OCI-LY7 (cell line): ENCODE measurements at regions not wholly inside any gene's neighbourhood (a gene's known extent, or its start where the extent isn't known, plus 50 kb on each side); places are given as distances from the start of the nearest gene placed in this dataset.

Source experiments
- BruUV-seq: library from RNA; stranded (reverse); fragments of 400-500 nt; replicated peaks from 2 replicates; lab custom pipeline; 2021; lab: Mats Ljungman, UMichigan
- CTCF ChIA-PET: fragments of 300-600 bp; sonication (Branson Sonifier 250); formaldehyde crosslinking; loops from one replicate; lab custom pipeline; 2022; ENCODE audit warnings: antibody characterized with exemption; ENCODE audit not compliant: unreplicated experiment; lab: Charles Lee
- POLR2A ChIA-PET: fragments of 300-600 bp; sonication (Branson Sonifier 250); formaldehyde crosslinking; loops from one replicate; lab custom pipeline; 2022; ENCODE audit warnings: antibody characterized with exemption; lab: Charles Lee
- DNase-seq: peaks from one replicate; pipeline ENCODE4 v3.0.0-alpha.2; 2015; ENCODE audit warnings: low spot score
- H2AFZ ChIP-seq: fragments of 200-600 bp; sonication (generic), shearing (Covaris generic); 2 replicates; pipeline ENCODE4 v1.6.1; 2014; ENCODE audit warnings: mild to moderate bottlenecking, antibody characterized with exemption, low read length, moderate library complexity
- H3K27ac ChIP-seq: fragments of 200-600 bp; sonication (generic); 2 replicates; pipeline ENCODE4 v1.5.1; 2014; ENCODE audit warnings: mixed run types, low read depth, mild to moderate bottlenecking, moderate library complexity, low read length, inconsistent platforms; ENCODE audit not compliant: poor library complexity, severe bottlenecking
- H3K36me3 ChIP-seq: fragments of 200-600 bp; sonication (generic); 2 replicates; pipeline ENCODE4 v1.6.1; 2014; ENCODE audit warnings: mild to moderate bottlenecking, antibody characterized with exemption, low read length, moderate library complexity, mixed read lengths; ENCODE audit not compliant: insufficient read depth
- H3K4me1 ChIP-seq: fragments of 200-600 bp; sonication (generic); 2 replicates; pipeline ENCODE4 v1.5.1; 2014; ENCODE audit warnings: mild to moderate bottlenecking, low read length; ENCODE audit not compliant: insufficient read depth, poor library complexity, severe bottlenecking
- H3K4me2 ChIP-seq: fragments of 200-600 bp; sonication (generic); 2 replicates; pipeline ENCODE4 v1.6.1; 2014; ENCODE audit warnings: mild to moderate bottlenecking, low read length
- H3K4me3 ChIP-seq: fragments of 200-600 bp; sonication (generic); 2 replicates; pipeline ENCODE4 v1.5.1; 2014; ENCODE audit warnings: mild to moderate bottlenecking, low read depth, low read length; ENCODE audit not compliant: poor library complexity, severe bottlenecking
- H3K79me2 ChIP-seq: fragments of 200-600 bp; sonication (generic); 2 replicates; pipeline ENCODE4 v1.6.1; 2016; ENCODE audit warnings: low read depth, mild to moderate bottlenecking, low read length, moderate library complexity, mixed read lengths; ENCODE audit not compliant: insufficient read depth
- H3K9me2 ChIP-seq: fragments of 200-600 bp; sonication (generic); 2 replicates; pipeline ENCODE4 v1.6.1; 2016; ENCODE audit warnings: mild to moderate bottlenecking, low read length, mixed read lengths; ENCODE audit not compliant: insufficient read depth
- H3K9me3 ChIP-seq: fragments of 200-600 bp; sonication (generic); 2 replicates; pipeline ENCODE4 v1.6.1; 2014; ENCODE audit warnings: mild to moderate bottlenecking, mixed run types, low read length, mixed read lengths
- H4K20me1 ChIP-seq: fragments of 200-600 bp; sonication (generic); 2 replicates; pipeline ENCODE4 v1.6.1; 2014; ENCODE audit warnings: mild to moderate bottlenecking, antibody characterized with exemption, low read length, moderate library complexity, mixed read lengths; ENCODE audit not compliant: insufficient read depth
- CTCF ChIP-seq: fragments of 200-600 bp; sonication (generic); conservative IDR thresholded peaks from 2 replicates; pipeline ENCODE4 v1.5.1; 2014; ENCODE audit warnings: mild to moderate bottlenecking, antibody characterized with exemption, low read length, moderate library complexity, mixed read lengths
- EZH2phosphoT487 ChIP-seq: fragments of 200-600 bp; sonication (generic); IDR thresholded peaks from 2 replicates; pipeline ENCODE4 v1.6.1; 2018; ENCODE audit warnings: low read depth, borderline replicate concordance, mild to moderate bottlenecking, mixed run types, antibody characterized with exemption, low read length, moderate library complexity, mixed read lengths
- intact Hi-C: fragments of 100-400 bp; cut with micrococcal nuclease; formaldehyde crosslinking; loops from one replicate; pipeline ENCODE4 v1.10.0; 2022; ENCODE audit not compliant: unreplicated experiment

GRCh38 chr17:65385071-65385470, 176.4 kb downstream of the AXIN2 start:
- H3K4me1 ChIP-seq, result no peaks in the 10 kb centered on the region
- H3K4me3 ChIP-seq, result no peak overlapping the region
- TF ChIP-seq CTCF (no peak), EZH2phosphoT487 (no peak)
- no peaks in the 10 kb centered on the region for H3K9me2 ChIP-seq
- intact Hi-C loops, result no loop called here
- DNase-seq, result no peak
- no peaks in the 10 kb centered on the region for H3K36me3 ChIP-seq
- ChIA-PET CTCF (no interaction called here), POLR2A (no interaction called here)
- H2AFZ ChIP-seq, result no peak overlapping the region
- no peak overlapping the region for H3K27ac ChIP-seq
- no peaks in the 10 kb centered on the region for H3K79me2 ChIP-seq
- no peak overlapping the region for H3K4me2 ChIP-seq
- BruUV-seq, result no TSS peak
- H3K9me3 ChIP-seq, result no peaks in the 10 kb centered on the region
- no peaks in the 10 kb centered on the region for H4K20me1 ChIP-seq

- Histone ChIP-seq H2AFZ (no peak overlapping the region), H3K9me3 (no peaks in the 10 kb centered on the region), H4K20me1 (no peaks in the 10 kb centered on the region), H3K9me2 (no peaks in the 10 kb centered on the region), H3K4me2 (no peak overlapping the region), H3K4me3 (no peak overlapping the region), H3K79me2 (no peaks in the 10 kb centered on the region), H3K36me3 (no peaks in the 10 kb centered on the region), H3K27ac (no peak overlapping the region), H3K4me1 (no peaks in the 10 kb centered on the region)
- DNase-seq, result no peak
- ChIA-PET POLR2A (interaction anchor here (0.5 kb wide), 1 partner anchor 244 kb away, joined by 3 read pairs; no protein-coding TSS in a partner anchor), CTCF (no interaction called here)
- no peak for TF ChIP-seq CTCF
- TF ChIP-seq EZH2phosphoT487, result no peak
- no TSS peak for BruUV-seq
- intact Hi-C loops, result loop anchor here (5.0 kb wide), 1 partner anchor 236 kb away; no protein-coding TSS in a partner anchor
Observed at GRCh38 chr17:65381152-65381551, 180.3 kb downstream of the AXIN2 start.

GRCh38 chr17:65374966-65375365, 186.5 kb downstream of the AXIN2 start:
- no peaks in the 10 kb centered on the region for H3K9me2 ChIP-seq
- H3K36me3 ChIP-seq, result no peaks in the 10 kb centered on the region
- no peaks in the 10 kb centered on the region for H3K4me1 ChIP-seq
- no peak overlapping the region for H3K27ac ChIP-seq
- H2AFZ ChIP-seq, result no peak overlapping the region
- no peaks in the 10 kb centered on the region for H3K9me3 ChIP-seq
- H4K20me1 ChIP-seq, result no peaks in the 10 kb centered on the region
- TF ChIP-seq CTCF (no peak), EZH2phosphoT487 (no peak)
- intact Hi-C loops, result no loop called here
- no peak for DNase-seq
- ChIA-PET CTCF (no interaction called here), POLR2A (no interaction called here)
- H3K4me2 ChIP-seq, result no peak overlapping the region
- no TSS peak for BruUV-seq
- H3K79me2 ChIP-seq, result no peaks in the 10 kb centered on the region
- H3K4me3 ChIP-seq, result no peak overlapping the region
